GM23338 (cell line): ENCODE measurements at regions not wholly inside any gene's neighbourhood (a gene's known extent, or its start where the extent isn't known, plus 50 kb on each side); places are given as distances from the start of the nearest gene placed in this dataset.
"Not testable (repeated sequence)": the region's sequence is repeated elsewhere in the genome, so short reads cannot be mapped to it uniquely, and the experiment has no call there.

Source experiments
- ATAC-seq: fragments of 200-7000 bp; cut with Tn5 transposase; 3 replicates; pipeline ENCODE4 v1.9.1; 2020
- DNase-seq: peaks from one replicate; pipeline ENCODE4 v3.0.0-alpha.2; 2015; ENCODE audit warnings: low spot score
- H2AFZ ChIP-seq: fragments of 200-600 bp; sonication (generic); 2 replicates; pipeline ENCODE4 v1.8.0; 2016; ENCODE audit warnings: antibody characterized with exemption, mild to moderate bottlenecking, moderate library complexity
- H3F3A ChIP-seq: fragments of 200-600 bp; sonication (generic); replicated peaks from 2 replicates; pipeline ENCODE4 v1.8.0; 2017; ENCODE audit warnings: antibody characterized with exemption, mixed run types, low read depth
- H3K27ac ChIP-seq: fragments of 200-600 bp; sonication (generic); 2 replicates; pipeline ENCODE4 v1.6.1; 2016; ENCODE audit warnings: low read depth
- H3K27me3 ChIP-seq: fragments of 200-600 bp; sonication (generic); 2 replicates; pipeline ENCODE4 v1.8.0; 2016; ENCODE audit warnings: mild to moderate bottlenecking, mixed run types, moderate library complexity; ENCODE audit not compliant: insufficient read depth
- H3K36me3 ChIP-seq: fragments of 200-600 bp; sonication (generic); 2 replicates; pipeline ENCODE4 v1.8.0; 2016; ENCODE audit warnings: mild to moderate bottlenecking; ENCODE audit not compliant: insufficient read depth
- H3K4me1 ChIP-seq: fragments of 200-600 bp; sonication (generic); 2 replicates; pipeline ENCODE4 v1.8.0; 2016; ENCODE audit warnings: mild to moderate bottlenecking, moderate library complexity; ENCODE audit not compliant: insufficient read depth
- H3K4me2 ChIP-seq: fragments of 200-600 bp; sonication (generic); 2 replicates; pipeline ENCODE4 v1.7.1; 2017; ENCODE audit warnings: mixed run types
- H3K4me3 ChIP-seq: fragments of 200-600 bp; sonication (generic); 2 replicates; pipeline ENCODE4 v1.6.1; 2016; ENCODE audit warnings: mixed run types
- H3K79me2 ChIP-seq: fragments of 200-600 bp; sonication (generic); replicated peaks from 2 replicates; pipeline ENCODE4 v1.8.0; 2017; ENCODE audit warnings: mild to moderate bottlenecking; ENCODE audit not compliant: insufficient read depth
- H3K9me2 ChIP-seq: fragments of 200-600 bp; sonication (generic); 2 replicates; pipeline ENCODE4 v1.8.0; 2017; ENCODE audit not compliant: insufficient read depth
- H4K20me1 ChIP-seq: fragments of 200-600 bp; sonication (generic); replicated peaks from 2 replicates; pipeline ENCODE4 v1.8.0; 2017; ENCODE audit warnings: mild to moderate bottlenecking; ENCODE audit not compliant: insufficient read depth
- H3K27ac Mint-ChIP-seq: 2 replicates; pipeline ENCODE4 v1.8.0; 2020; ENCODE audit warnings: inconsistent platforms, mild to moderate bottlenecking, moderate library complexity, mixed read lengths
- H3K27me3 Mint-ChIP-seq: 3 replicates; pipeline ENCODE4 v1.8.0; 2022; ENCODE audit warnings: low read depth, mild to moderate bottlenecking, moderate library complexity, mixed read lengths, inconsistent platforms; ENCODE audit not compliant: insufficient read depth, poor library complexity
- H3K36me3 Mint-ChIP-seq: 3 replicates; pipeline ENCODE4 v1.8.0; 2021; ENCODE audit warnings: low read depth, mild to moderate bottlenecking, inconsistent platforms, moderate library complexity, mixed read lengths
- H3K4me1 Mint-ChIP-seq: 3 replicates; pipeline ENCODE4 v1.8.0; 2020; ENCODE audit warnings: mild to moderate bottlenecking, inconsistent platforms, mixed read lengths
- H3K4me3 Mint-ChIP-seq: 3 replicates; pipeline ENCODE4 v1.8.0; 2021; ENCODE audit warnings: moderate library complexity, mild to moderate bottlenecking, inconsistent platforms, mixed read lengths
- H3K9me3 Mint-ChIP-seq: 3 replicates; pipeline ENCODE4 v1.8.0; 2020; ENCODE audit warnings: moderate library complexity, mild to moderate bottlenecking, inconsistent platforms, mixed read lengths
- CTCF ChIP-seq, 2 experiments: fragments of 200-600 bp in 1 of 2; sonication (generic) in 1 of 2; conservative IDR thresholded peaks; 2 replicates each; pipeline versions ENCODE4 v1.5.1 to v1.6.1; 2016 to 2017; ENCODE audit warnings: antibody characterized with exemption in 2 of 2, low read depth in 2 of 2, mild to moderate bottlenecking in 2 of 2, moderate library complexity in 1 of 2
- JUNB ChIP-seq: IDR thresholded peaks from one replicate; pipeline ENCODE4 v1.6.1; 2016; ENCODE audit warnings: antibody characterized with exemption; ENCODE audit not compliant: unreplicated experiment
- STAT1 ChIP-seq: IDR thresholded peaks from one replicate; pipeline ENCODE4 v1.6.1; 2016; ENCODE audit warnings: antibody characterized with exemption; ENCODE audit not compliant: unreplicated experiment
- ZNF462 ChIP-seq: fragments of 250-450 bp; sonication (Bioruptor Pico); IDR thresholded peaks from 2 replicates; pipeline ENCODE4 v1.5.0; 2020; ENCODE audit warnings: mild to moderate bottlenecking, moderate library complexity

GRCh38 chr2:7696556-7696955 lies 779.3 kb downstream of the RNF144A start:
- Mint-ChIP-seq H3K36me3 (peaks cover 16% of the 10 kb centered on the region; the same call in 2 of the 3 replicates), H3K4me1 (peaks cover 11% of the 10 kb centered on the region)
- H3K9me3 Mint-ChIP-seq, H4K20me1 ChIP-seq, H3K27ac ChIP-seq, H3K27me3 ChIP-seq, DNase-seq, H3K79me2 ChIP-seq, H3K36me3 ChIP-seq, H3K27me3 Mint-ChIP-seq, H3K4me2 ChIP-seq, H3K4me3 ChIP-seq, H3K4me1 ChIP-seq, H3K4me3 Mint-ChIP-seq, ATAC-seq, H3F3A ChIP-seq, H3K27ac Mint-ChIP-seq: not testable (repeated sequence)
- peaks cover 30% of the 10 kb centered on the region for H3K9me2 ChIP-seq
- H2AFZ ChIP-seq = peak overlapping the region; percentile 39; the same call in 1 of the 2 replicates

GRCh38 chr2:7697052-7697451 lies 779.8 kb downstream of the RNF144A start:
- Histone ChIP-seq H4K20me1 (no peaks in the 10 kb centered on the region), H3K4me1 (peaks cover 4% of the 10 kb centered on the region), H3F3A (no peaks in the 10 kb centered on the region), H3K27ac (no peak overlapping the region), H3K9me2 (peaks cover 30% of the 10 kb centered on the region), H3K79me2 (no peaks in the 10 kb centered on the region), H3K27me3 (no peaks in the 10 kb centered on the region), H2AFZ (peak overlapping the region; percentile 39; the same call in 1 of the 2 replicates), H3K36me3 (no peaks in the 10 kb centered on the region; the same call in 1 of the 2 replicates), H3K4me3 (no peak overlapping the region), H3K4me2 (no peak overlapping the region)
- TF ChIP-seq CTCF (conservative IDR thresholded peaks at IDR 0.05; ENCODE audit: low read depth in 2 of 2) (peak; percentile 34 to 47), STAT1 (no peak)
- H3K27me3 Mint-ChIP-seq = peaks cover 5% of the 10 kb centered on the region
- peaks cover 16% of the 10 kb centered on the region for H3K4me1 Mint-ChIP-seq
- DNase-seq = peak; percentile 60
- ATAC-seq = peak; percentile 93
- peaks cover 4% of the 10 kb centered on the region; the same call in 2 of the 3 replicates for H3K9me3 Mint-ChIP-seq
- no peak overlapping the region for H3K27ac Mint-ChIP-seq
- no peak overlapping the region for H3K4me3 Mint-ChIP-seq
- H3K36me3 Mint-ChIP-seq = peaks cover 16% of the 10 kb centered on the region; the same call in 2 of the 3 replicates

GRCh38 chr2:7701791-7702190 lies 784.6 kb downstream of the RNF144A start:
- Histone ChIP-seq H3K27ac (peak overlapping the region; percentile 75), H3K36me3 (no peaks in the 10 kb centered on the region; the same call in 1 of the 2 replicates), H3K4me2 (no peak overlapping the region; the same call in 1 of the 2 replicates), H2AFZ (no peak overlapping the region), H3K79me2 (no peaks in the 10 kb centered on the region), H3K27me3 (no peaks in the 10 kb centered on the region), H3K4me1 (peaks cover 43% of the 10 kb centered on the region), H3K9me2 (peaks cover 29% of the 10 kb centered on the region), H3F3A (peaks cover 5% of the 10 kb centered on the region; the same call in 1 of the 2 replicates), H3K4me3 (no peak overlapping the region), H4K20me1 (no peaks in the 10 kb centered on the region)
- Mint-ChIP-seq H3K9me3 (peaks cover 6% of the 10 kb centered on the region; the same call in 2 of the 3 replicates), H3K36me3 (peaks cover 16% of the 10 kb centered on the region; the same call in 2 of the 3 replicates), H3K27me3 (peaks cover 7% of the 10 kb centered on the region), H3K4me1 (peaks cover 40% of the 10 kb centered on the region), H3K27ac (peak overlapping the region; percentile 84), H3K4me3 (no peak overlapping the region)
- DNase-seq (no peak), ATAC-seq (no peak)
- no peak for TF ChIP-seq STAT1
- TF ChIP-seq CTCF (conservative IDR thresholded peaks at IDR 0.05; ENCODE audit: low read depth in 2 of 2) = no peak
- TF ChIP-seq JUNB = no peak
- no peak for TF ChIP-seq ZNF462 (CRISPR knock-in tag)
